ENCODE measurements at regions not wholly inside any gene's neighbourhood (a gene's known extent, or its start where the extent isn't known, plus 50 kb on each side); places are given as distances from the start of the nearest gene placed in this dataset.

DNA sequence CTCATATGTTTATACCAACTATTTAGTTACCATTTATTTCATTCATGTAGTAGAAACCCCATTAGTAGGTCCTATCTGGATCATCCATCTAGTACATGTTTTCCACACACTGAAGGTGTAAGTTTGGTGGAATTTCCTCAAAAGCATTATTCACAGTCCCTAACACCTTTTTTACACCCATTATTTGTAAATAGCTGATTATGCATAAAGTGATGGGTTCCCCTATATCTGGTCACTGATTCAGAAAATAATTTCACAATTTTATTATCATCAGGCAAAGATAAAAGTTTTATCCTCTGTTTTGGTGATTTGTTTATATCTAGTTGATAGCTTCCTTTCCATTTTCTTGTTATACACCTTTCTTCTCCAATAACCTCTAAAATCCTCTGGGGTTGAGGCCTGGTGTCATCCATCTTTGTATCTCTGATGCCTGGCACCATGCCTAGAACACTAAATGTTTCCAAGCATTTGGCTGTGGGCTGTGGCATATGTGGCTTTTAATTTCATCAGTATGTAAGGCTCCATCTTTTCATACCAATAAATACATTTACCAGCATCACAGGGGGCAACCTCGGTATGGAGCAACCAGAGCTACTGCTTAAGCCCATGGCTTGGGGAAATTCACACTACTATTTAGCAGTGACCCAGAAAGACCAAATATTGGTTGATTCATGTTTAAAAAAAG is 1089.5 kb upstream of the LRRN3 start (continued):
- TF ChIP-seq, protein P1, sequence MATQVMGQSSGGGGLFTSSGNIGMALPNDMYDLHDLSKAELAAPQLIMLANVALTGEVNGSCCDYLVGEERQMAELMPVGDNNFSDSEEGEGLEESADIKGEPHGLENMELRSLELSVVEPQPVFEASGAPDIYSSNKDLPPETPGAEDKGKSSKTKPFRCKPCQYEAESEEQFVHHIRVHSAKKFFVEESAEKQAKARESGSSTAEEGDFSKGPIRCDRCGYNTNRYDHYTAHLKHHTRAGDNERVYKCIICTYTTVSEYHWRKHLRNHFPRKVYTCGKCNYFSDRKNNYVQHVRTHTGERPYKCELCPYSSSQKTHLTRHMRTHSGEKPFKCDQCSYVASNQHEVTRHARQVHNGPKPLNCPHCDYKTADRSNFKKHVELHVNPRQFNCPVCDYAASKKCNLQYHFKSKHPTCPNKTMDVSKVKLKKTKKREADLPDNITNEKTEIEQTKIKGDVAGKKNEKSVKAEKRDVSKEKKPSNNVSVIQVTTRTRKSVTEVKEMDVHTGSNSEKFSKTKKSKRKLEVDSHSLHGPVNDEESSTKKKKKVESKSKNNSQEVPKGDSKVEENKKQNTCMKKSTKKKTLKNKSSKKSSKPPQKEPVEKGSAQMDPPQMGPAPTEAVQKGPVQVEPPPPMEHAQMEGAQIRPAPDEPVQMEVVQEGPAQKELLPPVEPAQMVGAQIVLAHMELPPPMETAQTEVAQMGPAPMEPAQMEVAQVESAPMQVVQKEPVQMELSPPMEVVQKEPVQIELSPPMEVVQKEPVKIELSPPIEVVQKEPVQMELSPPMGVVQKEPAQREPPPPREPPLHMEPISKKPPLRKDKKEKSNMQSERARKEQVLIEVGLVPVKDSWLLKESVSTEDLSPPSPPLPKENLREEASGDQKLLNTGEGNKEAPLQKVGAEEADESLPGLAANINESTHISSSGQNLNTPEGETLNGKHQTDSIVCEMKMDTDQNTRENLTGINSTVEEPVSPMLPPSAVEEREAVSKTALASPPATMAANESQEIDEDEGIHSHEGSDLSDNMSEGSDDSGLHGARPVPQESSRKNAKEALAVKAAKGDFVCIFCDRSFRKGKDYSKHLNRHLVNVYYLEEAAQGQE (IDR thresholded peaks at IDR 0.05) = no peak
- no peak for TF ChIP-seq TAF1 (conservative IDR thresholded peaks at IDR 0.05)
- TF ChIP-seq ATF3 (IDR thresholded peaks at IDR 0.05) = no peak
- TF ChIP-seq FOXA2 (IDR thresholded peaks at IDR 0.05) = no peak
- no peak for TF ChIP-seq RAD21 (IDR thresholded peaks at IDR 0.05)

DNA sequence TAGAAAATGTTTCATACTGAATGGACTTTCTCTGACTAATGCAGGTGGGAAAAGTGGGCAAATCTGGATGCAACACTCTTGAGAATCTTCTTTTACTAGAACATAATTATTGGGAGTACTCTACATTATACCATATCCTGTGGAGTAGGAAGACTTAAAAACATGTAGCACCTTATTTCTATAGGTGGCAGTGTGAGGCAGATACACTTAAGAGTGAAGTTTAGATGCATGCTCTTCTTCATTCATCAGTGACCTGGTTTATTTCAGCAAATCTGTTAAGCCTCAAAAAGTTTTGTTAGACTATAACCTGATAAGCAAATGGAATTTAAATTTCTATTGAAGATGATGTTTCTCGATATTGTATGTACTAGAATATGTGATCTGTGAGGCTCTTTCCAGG is 1087.1 kb upstream of the LRRN3 start:
- no peak for DNase-seq (ENCODE audit: low spot score)
- H3K9ac ChIP-seq (ENCODE audit: low read depth in 1 of 2, low read length in 2 of 2) = no peak overlapping the region
- WGBS = 79% methylated on average over 1 of the region's 1 CpG
- no peaks in the 10 kb centered on the region for H3K36me3 ChIP-seq (ENCODE audit: control insufficient read depth in 4 of 4, insufficient read depth in 3 of 4, low read depth in 1 of 4, low read length in 3 of 4)
- H3K27me3 ChIP-seq (ENCODE audit: control insufficient read depth in 4 of 4, insufficient read depth in 4 of 4, low read length in 3 of 4) = no peaks in the 10 kb centered on the region
- no peak overlapping the region for H3K4me3 ChIP-seq (ENCODE audit: low read depth in 1 of 3, low read length in 3 of 3)
- H3K4me1 ChIP-seq (ENCODE audit: control insufficient read depth in 4 of 4, insufficient read depth in 4 of 4, low read length in 3 of 4) = no peaks in the 10 kb centered on the region
- TF ChIP-seq, protein P2, sequence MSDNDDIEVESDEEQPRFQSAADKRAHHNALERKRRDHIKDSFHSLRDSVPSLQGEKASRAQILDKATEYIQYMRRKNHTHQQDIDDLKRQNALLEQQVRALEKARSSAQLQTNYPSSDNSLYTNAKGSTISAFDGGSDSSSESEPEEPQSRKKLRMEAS (IDR thresholded peaks at IDR 0.05) = no peak
- TF ChIP-seq FOXA1 (IDR thresholded peaks at IDR 0.05) (no peak), EGR1 (IDR thresholded peaks at IDR 0.05; ENCODE audit: low read depth in 2 of 2) (no peak), FOXA2 (IDR thresholded peaks at IDR 0.05) (no peak), NR2F2 (IDR thresholded peaks at IDR 0.05) (no peak), ZBTB33 (IDR thresholded peaks at IDR 0.05) (no peak), TAF1 (conservative IDR thresholded peaks at IDR 0.05) (no peak), SP1 (IDR thresholded peaks at IDR 0.05) (no peak)
- TF ChIP-seq, protein P1 (IDR thresholded peaks at IDR 0.05) = no peak
- no peaks in the 10 kb centered on the region for H3K9me3 ChIP-seq (ENCODE audit: control insufficient read depth in 4 of 4, low read length in 3 of 4)
- H3K27ac ChIP-seq (ENCODE audit: low read depth in 1 of 2, low read length in 2 of 2) = no peak overlapping the region

All from liver (tissue), 7 donors.